ENCODE measurements at regions not wholly inside any gene's neighbourhood (a gene's known extent, or its start where the extent isn't known, plus 50 kb on each side); places are given as distances from the start of the nearest gene placed in this dataset.

- no peak overlapping the region for H2AFZ ChIP-seq (ENCODE audit: low read length)
- no peak overlapping the region for H3K27ac ChIP-seq (ENCODE audit: low read depth, low read length)
- H3K9me3 ChIP-seq (ENCODE audit: insufficient read depth in 2 of 2, low read depth in 1 of 2, low read length in 1 of 2), result no peaks in the 10 kb centered on the region
- no peaks in the 10 kb centered on the region for H3K27me3 ChIP-seq (replicated peaks in 1 of 4; ENCODE audit: control insufficient read depth in 3 of 4, extremely low read depth in 1 of 4, insufficient read depth in 3 of 4, low read length in 3 of 4)
- no peak overlapping the region for H2BK20ac ChIP-seq (ENCODE audit: low read length)
- ChIA-PET CTCF (ENCODE audit: partially characterized antibody) (interaction anchor here (1.1 to 3.0 kb wide), 3 partner anchors 45 to 62 kb away, joined by 3 to 10 read pairs (median 3); no protein-coding TSS in a partner anchor), POLR2A (ENCODE audit: partially characterized antibody) (interaction anchor here (0.6 to 1.1 kb wide), 2 partner anchors 8 to 56 kb away, joined by 3 read pairs; no protein-coding TSS in a partner anchor)
- no peak overlapping the region for H3K18ac ChIP-seq (ENCODE audit: extremely low read depth, low read length)
- H4K20me1 ChIP-seq (replicated peaks in 1 of 2; ENCODE audit: control insufficient read depth in 1 of 2, insufficient read depth in 2 of 2, low read length in 2 of 2), result peaks cover 0 to 2% of the 10 kb centered on the region in 2 experiments
- H3K36me3 ChIP-seq (ENCODE audit: control insufficient read depth in 2 of 4, insufficient read depth in 4 of 4, low read length in 3 of 4), result peaks cover 0 to 15% (median 8%) of the 10 kb centered on the region in 4 experiments; a peak in 5 of 8 replicates
- no peak overlapping the region for H4K5ac ChIP-seq (ENCODE audit: insufficient read length, low read depth, low read length)
- TF ChIP-seq SIN3A (conservative IDR thresholded peaks at IDR 0.05 in 1 of 2, IDR thresholded peaks at IDR 0.05 in 1 of 2; ENCODE audit: low read depth in 1 of 2, low read length in 2 of 2), result no peak
- TF ChIP-seq GTF2F1 (IDR thresholded peaks at IDR 0.05; ENCODE audit: borderline replicate concordance, low read depth, low read length), result no peak
- TF ChIP-seq KDM5A (IDR thresholded peaks at IDR 0.05; ENCODE audit: low read length), result no peak
- TF ChIP-seq KDM1A (IDR thresholded peaks at IDR 0.05; ENCODE audit: borderline replicate concordance, low read length), result no peak
- TF ChIP-seq EGR1 (IDR thresholded peaks at IDR 0.05; ENCODE audit: borderline replicate concordance, low read depth, low read length), result no peak
- TF ChIP-seq CBX8 (IDR thresholded peaks at IDR 0.05; ENCODE audit: borderline replicate concordance, low read depth, low read length), result no peak
- no peak for TF ChIP-seq KDM4A (IDR thresholded peaks at IDR 0.05; ENCODE audit: low read depth, low read length, severe bottlenecking)
- no peak overlapping the region for H4K8ac ChIP-seq (ENCODE audit: extremely low read depth, insufficient read depth, low read length)
- no peak overlapping the region for H2BK120ac ChIP-seq (replicated peaks; ENCODE audit: low read depth, low read length)
- no peak for FAIRE-seq
- peaks cover 0 to 9% (median 3%) of the 10 kb centered on the region in 4 experiments; a peak in 6 of 7 replicates for H3K4me1 ChIP-seq (replicated peaks in 1 of 4; ENCODE audit: control insufficient read depth in 3 of 4, insufficient read depth in 4 of 4, low read length in 3 of 4)
- no peak overlapping the region for H3K14ac ChIP-seq (ENCODE audit: insufficient read length)
- H3K4me3 ChIP-seq (ENCODE audit: extremely low read depth in 1 of 4, insufficient read depth in 2 of 4, low read depth in 3 of 4, low read length in 4 of 4), result no peak overlapping the region
- no peak for DNase-seq (ENCODE audit: low read depth in 1 of 2, low spot score in 2 of 2)
- H3K23ac ChIP-seq (ENCODE audit: insufficient read length), result no peak overlapping the region
- no peak overlapping the region for H2AK5ac ChIP-seq (ENCODE audit: low read depth, low read length)
- H3K4me2 ChIP-seq (ENCODE audit: insufficient read depth in 1 of 2, low read depth in 2 of 2, low read length in 2 of 2), result no peak overlapping the region
- H2BK15ac ChIP-seq (ENCODE audit: low read length), result no peak overlapping the region
- no peak overlapping the region for H3K4ac ChIP-seq (replicated peaks; ENCODE audit: insufficient read length, low read depth, low read length)
- H2BK5ac ChIP-seq (ENCODE audit: low read depth, low read length), result no peak overlapping the region; the same call in 1 of the 2 replicates
- no peak overlapping the region for H3K56ac ChIP-seq (replicated peaks; ENCODE audit: insufficient read length, low read depth, low read length)
- 89% methylated on average over 20 of the region's 22 CpGs; no CpG with 5 or more reads in 1 of the 2 experiments for WGBS, 2 experiments (ENCODE audit: extremely low coverage in 1 of 2, insufficient coverage in 1 of 2, insufficient read length in 1 of 2, insufficient replicate concordance in 2 of 2, low coverage in 1 of 2, low lambda C conversion rate in 2 of 2, missing lambda C conversion rate in 1 of 2)
- no peak overlapping the region for H4K91ac ChIP-seq (replicated peaks; ENCODE audit: insufficient read length, low read length)
- H3K23me2 ChIP-seq (ENCODE audit: low read depth, low read length), result no peaks in the 10 kb centered on the region; the same call in 1 of the 2 replicates
- H3K79me1 ChIP-seq (ENCODE audit: low read depth, low read length), result no peaks in the 10 kb centered on the region
- no peak overlapping the region for H3K9ac ChIP-seq (replicated peaks in 1 of 4; ENCODE audit: extremely low read depth in 1 of 4, low read depth in 3 of 4, low read length in 3 of 4)
- H3K79me2 ChIP-seq (ENCODE audit: control insufficient read depth in 1 of 2, insufficient read depth in 2 of 2, low read length in 2 of 2), result no peaks in the 10 kb centered on the region
- no peak overlapping the region for H2BK12ac ChIP-seq (ENCODE audit: low read depth, low read length)
Observed at GRCh38 chr9:711761-712553, 129.5 kb upstream of the DMRT1 start.

Data from H1 (cell line).